H9 (cell line): ENCODE measurements at regions not wholly inside any gene's neighbourhood (a gene's known extent, or its start where the extent isn't known, plus 50 kb on each side); places are given as distances from the start of the nearest gene placed in this dataset.

ENCODE experiments used
- DNase-seq: peaks from one replicate; pipeline ENCODE4 v3.0.0-alpha.2; 2017
- H2AFZ ChIP-seq: one replicate; pipeline ENCODE4 v1.6.1; 2013; ENCODE audit warnings: mild to moderate bottlenecking, low read length, control low read depth, moderate library complexity
- H2AK5ac ChIP-seq: 2 replicates; pipeline ENCODE4 v1.6.1; 2013; ENCODE audit warnings: low read length, control low read depth, mixed read lengths; ENCODE audit not compliant: insufficient read length
- H2BK120ac ChIP-seq: one replicate; pipeline ENCODE4 v1.6.1; 2013; ENCODE audit warnings: low read depth, mild to moderate bottlenecking, low read length, control low read depth, inconsistent platforms; ENCODE audit not compliant: poor library complexity, severe bottlenecking
- H2BK12ac ChIP-seq: 2 replicates; pipeline ENCODE4 v1.6.1; 2013; ENCODE audit warnings: low read length, control low read depth, mixed read lengths, low read depth; ENCODE audit not compliant: insufficient read length
- H2BK15ac ChIP-seq: 2 replicates; pipeline ENCODE4 v1.6.1; 2013; ENCODE audit warnings: low read depth, low read length, control low read depth
- H2BK20ac ChIP-seq: one replicate; pipeline ENCODE4 v1.6.1; 2013; ENCODE audit warnings: low read depth, mild to moderate bottlenecking, low read length, control low read depth, inconsistent platforms; ENCODE audit not compliant: poor library complexity, severe bottlenecking
- H2BK5ac ChIP-seq: 2 replicates; pipeline ENCODE4 v1.6.1; 2013; ENCODE audit warnings: low read length, control low read depth, mixed read lengths; ENCODE audit not compliant: insufficient read length
- H3K14ac ChIP-seq: 2 replicates; pipeline ENCODE4 v1.6.1; 2013; ENCODE audit warnings: low read length, control low read depth; ENCODE audit not compliant: insufficient read depth
- H3K18ac ChIP-seq: 2 replicates; pipeline ENCODE4 v1.6.1; 2013; ENCODE audit warnings: low read depth, mild to moderate bottlenecking, mixed read lengths, low read length, control low read depth; ENCODE audit not compliant: insufficient read length
- H3K23ac ChIP-seq: 2 replicates; pipeline ENCODE4 v1.6.1; 2013; ENCODE audit warnings: low read length, control low read depth, mixed read lengths, low read depth; ENCODE audit not compliant: insufficient read length
- H3K23me2 ChIP-seq: 2 replicates; pipeline ENCODE4 v1.6.1; 2013; ENCODE audit warnings: low read depth, mild to moderate bottlenecking, mixed read lengths, low read length, control low read depth; ENCODE audit not compliant: insufficient read length, poor library complexity, severe bottlenecking
- H3K27ac ChIP-seq: 2 replicates; pipeline ENCODE4 v1.5.1; 2013; ENCODE audit warnings: low read length, control low read depth, mixed read lengths, low read depth; ENCODE audit not compliant: insufficient read length
- H3K27me3 ChIP-seq: 2 replicates; pipeline ENCODE4 v1.6.1; 2013; ENCODE audit warnings: low read length, control low read depth, inconsistent platforms; ENCODE audit not compliant: insufficient read depth
- H3K4ac ChIP-seq: 2 replicates; pipeline ENCODE4 v1.6.1; 2013; ENCODE audit warnings: low read depth, mild to moderate bottlenecking, control low read depth, inconsistent platforms, low read length, moderate library complexity
- H3K4me1 ChIP-seq: 2 replicates; pipeline ENCODE4 v1.6.1; 2013; ENCODE audit warnings: low read length, control low read depth, inconsistent platforms; ENCODE audit not compliant: insufficient read depth
- H3K4me2 ChIP-seq: 2 replicates; pipeline ENCODE4 v1.6.1; 2013; ENCODE audit warnings: low read length, control low read depth, mixed read lengths; ENCODE audit not compliant: insufficient read length, insufficient read depth
- H3K56ac ChIP-seq: 2 replicates; pipeline ENCODE4 v1.6.1; 2013; ENCODE audit warnings: low read depth, mild to moderate bottlenecking, mixed read lengths, low read length, control low read depth; ENCODE audit not compliant: insufficient read length
- H3K79me1 ChIP-seq: 2 replicates; pipeline ENCODE4 v1.6.1; 2013; ENCODE audit warnings: low read depth, mild to moderate bottlenecking, moderate library complexity, low read length, control low read depth, inconsistent platforms; ENCODE audit not compliant: insufficient read depth, poor library complexity, severe bottlenecking
- H3K79me2 ChIP-seq: 2 replicates; pipeline ENCODE4 v1.6.1; 2013; ENCODE audit warnings: low read length, control low read depth, inconsistent platforms; ENCODE audit not compliant: insufficient read depth
- H3K9ac ChIP-seq: 2 replicates; pipeline ENCODE4 v1.6.1; 2013; ENCODE audit warnings: low read length, control low read depth, mixed read lengths; ENCODE audit not compliant: insufficient read length; ENCODE audit errors: extremely low read depth
- H3K9me3 ChIP-seq: one replicate; pipeline ENCODE4 v1.6.1; 2013; ENCODE audit warnings: low read depth, low read length, inconsistent platforms; ENCODE audit not compliant: control insufficient read depth
- H3T11ph ChIP-seq: one replicate; pipeline ENCODE4 v1.6.1; 2013; ENCODE audit warnings: mild to moderate bottlenecking, low read length, control low read depth, inconsistent platforms
- H4K20me1 ChIP-seq: one replicate; pipeline ENCODE4 v1.6.1; 2013; ENCODE audit not compliant: control insufficient read depth, insufficient read length, insufficient read depth
- H4K5ac ChIP-seq: 2 replicates; pipeline ENCODE4 v1.6.1; 2013; ENCODE audit warnings: low read depth, mild to moderate bottlenecking, mixed read lengths, low read length, control low read depth; ENCODE audit not compliant: insufficient read length
- H4K8ac ChIP-seq: replicated peaks from 2 replicates; pipeline ENCODE4 v1.6.1; 2013; ENCODE audit warnings: low read length, control low read depth, mixed read lengths, low read depth; ENCODE audit not compliant: insufficient read length
- H4K91ac ChIP-seq: 2 replicates; pipeline ENCODE4 v1.6.1; 2013; ENCODE audit warnings: low read depth, mild to moderate bottlenecking, moderate library complexity, mixed read lengths, low read length, control low read depth; ENCODE audit not compliant: insufficient read length
- H3K27ac Mint-ChIP-seq, 3 experiments: 2 replicates in 2 of 3; 3 replicates in 1 of 3; pipeline ENCODE4 v1.8.0; 2020 to 2021; ENCODE audit warnings: mixed read lengths in 3 of 3, mild to moderate bottlenecking in 1 of 3, moderate library complexity in 1 of 3
- H3K27me3 Mint-ChIP-seq: 2 replicates; pipeline ENCODE4 v1.8.0; 2021; ENCODE audit warnings: low read depth, mild to moderate bottlenecking, moderate library complexity, mixed read lengths
- H3K36me3 Mint-ChIP-seq, 3 experiments: 2 replicates in 2 of 3; 3 replicates in 1 of 3; pipeline ENCODE4 v1.8.0; 2020 to 2021; ENCODE audit warnings: low read depth in 3 of 3, mixed read lengths in 3 of 3; ENCODE audit not compliant: insufficient read depth in 1 of 3
- H3K4me1 Mint-ChIP-seq, 2 experiments: 2 replicates each; pipeline ENCODE4 v1.8.0; 2020; ENCODE audit warnings: mixed read lengths in 2 of 2
- H3K4me3 Mint-ChIP-seq, 2 experiments: 2 replicates in 1 of 2; 3 replicates in 1 of 2; pipeline ENCODE4 v1.8.0; 2020 to 2021; ENCODE audit warnings: mild to moderate bottlenecking in 2 of 2, mixed read lengths in 2 of 2, moderate library complexity in 1 of 2
- H3K9me3 Mint-ChIP-seq, 2 experiments: 2 replicates in 1 of 2; 3 replicates in 1 of 2; pipeline ENCODE4 v1.8.0; 2020; ENCODE audit warnings: mild to moderate bottlenecking in 2 of 2, mixed read lengths in 2 of 2, moderate library complexity in 1 of 2
- WGBS: extraction: QIAGEN DNeasy Blood & Tissue Kit; methylation state at CpG from one replicate; pipeline ENCODE4 v1.1.7; 2013; ENCODE audit warnings: missing lambda C conversion rate, low lambda C conversion rate, mixed read lengths; ENCODE audit not compliant: insufficient read length; ENCODE audit errors: extremely low coverage; 5-methylcytosine and 5-hydroxymethylcytosine counted together
- TF ChIP-seq, protein P1 (sequence below): fragments of 200-600 bp; sonication (generic); conservative IDR thresholded peaks from 3 replicates; pipeline ENCODE4 v1.8.0; 2021; ENCODE audit warnings: antibody characterized with exemption, mild to moderate bottlenecking

DNA sequence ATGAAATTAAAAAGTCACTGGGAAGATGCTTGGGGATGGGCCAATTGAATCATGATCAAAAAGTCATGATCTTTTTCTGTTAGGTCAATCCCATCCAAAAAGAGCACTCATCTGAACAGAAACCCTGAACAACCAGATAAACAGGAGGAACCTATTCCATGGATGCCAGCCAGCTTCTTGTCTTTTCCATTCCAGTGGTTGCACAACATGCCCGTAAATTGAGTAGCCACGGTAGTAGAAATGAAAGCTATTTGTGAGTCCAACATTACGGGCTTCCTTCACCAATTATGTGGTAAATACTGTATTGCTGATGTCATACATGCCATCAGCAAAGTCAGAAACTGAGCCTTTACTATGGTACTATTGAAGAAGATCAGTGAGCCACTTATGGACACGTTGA, 982.4 kb upstream of the HS3ST1 start:
- H4K91ac ChIP-seq, result no peak overlapping the region
- H4K20me1 ChIP-seq, result no peaks in the 10 kb centered on the region
- H3K9me3 ChIP-seq, result no peaks in the 10 kb centered on the region
- Mint-ChIP-seq H3K4me1 (no peaks in the 10 kb centered on the region), H3K36me3 (no peaks in the 10 kb centered on the region; a peak in 1 of 7 replicates), H3K9me3 (no peaks in the 10 kb centered on the region; a peak in 2 of 5 replicates), H3K27ac (no peak overlapping the region), H3K27me3 (no peaks in the 10 kb centered on the region), H3K4me3 (no peak overlapping the region)
- H3K27me3 ChIP-seq, result no peaks in the 10 kb centered on the region
- H3K4ac ChIP-seq, result no peak overlapping the region
- H3K79me1 ChIP-seq, result no peaks in the 10 kb centered on the region
- TF ChIP-seq, protein P1, sequence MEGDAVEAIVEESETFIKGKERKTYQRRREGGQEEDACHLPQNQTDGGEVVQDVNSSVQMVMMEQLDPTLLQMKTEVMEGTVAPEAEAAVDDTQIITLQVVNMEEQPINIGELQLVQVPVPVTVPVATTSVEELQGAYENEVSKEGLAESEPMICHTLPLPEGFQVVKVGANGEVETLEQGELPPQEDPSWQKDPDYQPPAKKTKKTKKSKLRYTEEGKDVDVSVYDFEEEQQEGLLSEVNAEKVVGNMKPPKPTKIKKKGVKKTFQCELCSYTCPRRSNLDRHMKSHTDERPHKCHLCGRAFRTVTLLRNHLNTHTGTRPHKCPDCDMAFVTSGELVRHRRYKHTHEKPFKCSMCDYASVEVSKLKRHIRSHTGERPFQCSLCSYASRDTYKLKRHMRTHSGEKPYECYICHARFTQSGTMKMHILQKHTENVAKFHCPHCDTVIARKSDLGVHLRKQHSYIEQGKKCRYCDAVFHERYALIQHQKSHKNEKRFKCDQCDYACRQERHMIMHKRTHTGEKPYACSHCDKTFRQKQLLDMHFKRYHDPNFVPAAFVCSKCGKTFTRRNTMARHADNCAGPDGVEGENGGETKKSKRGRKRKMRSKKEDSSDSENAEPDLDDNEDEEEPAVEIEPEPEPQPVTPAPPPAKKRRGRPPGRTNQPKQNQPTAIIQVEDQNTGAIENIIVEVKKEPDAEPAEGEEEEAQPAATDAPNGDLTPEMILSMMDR, result no peak
- H2AFZ ChIP-seq, result no peak overlapping the region
- WGBS, result no CpG with 5 or more reads among the region's 4 CpGs
- H2BK12ac ChIP-seq, result no peak overlapping the region
- H3K18ac ChIP-seq, result no peak overlapping the region
- H2BK20ac ChIP-seq, result no peak overlapping the region
- no peaks in the 10 kb centered on the region for H3K23me2 ChIP-seq
- H3K9ac ChIP-seq, result no peak overlapping the region
- H4K8ac ChIP-seq, result no peak overlapping the region
- H2BK5ac ChIP-seq, result no peak overlapping the region
- no peak overlapping the region for H2AK5ac ChIP-seq
- H3K56ac ChIP-seq, result no peak overlapping the region
- H3K23ac ChIP-seq, result no peak overlapping the region
- no peak overlapping the region for H3K4me2 ChIP-seq
- H3K79me2 ChIP-seq, result no peaks in the 10 kb centered on the region
- H3K14ac ChIP-seq, result no peak overlapping the region
- no peak overlapping the region for H3K27ac ChIP-seq
- no peak overlapping the region for H4K5ac ChIP-seq
- DNase-seq, result no peak
- H3K4me1 ChIP-seq, result no peaks in the 10 kb centered on the region
- no peak overlapping the region for H2BK120ac ChIP-seq
- H3T11ph ChIP-seq, result no peak overlapping the region
- no peak overlapping the region for H2BK15ac ChIP-seq
